RWPE1 (cell line): ENCODE measurements at regions not wholly inside any gene's neighbourhood (a gene's known extent, or its start where the extent isn't known, plus 50 kb on each side); places are given as distances from the start of the nearest gene placed in this dataset.
"Not testable (repeated sequence)": the region's sequence is repeated elsewhere in the genome, so short reads cannot be mapped to it uniquely, and the experiment has no call there.

ENCODE experiments used
- CTCF ChIA-PET: fragments of 350-600 bp; sonication (Branson Sonifier 250); formaldehyde crosslinking; extraction: SDS; loops from one replicate; lab custom pipeline; 2021; lab: Yijun Ruan, JAX
- POLR2A ChIA-PET: fragments of 400-600 bp; formaldehyde crosslinking; extraction: SDS; loops from one replicate; lab custom pipeline; 2020; ENCODE audit warnings: antibody characterized with exemption; ENCODE audit not compliant: low non-redundant PET; lab: Yijun Ruan, JAX
- DNase-seq: peaks from one replicate; pipeline ENCODE4 v3.0.0; 2012; ENCODE audit warnings: low spot score
- H3K27ac ChIP-seq: fragments of 450-650 bp; 2 replicates; pipeline ENCODE4 v1.5.1; 2017
- CTCF ChIP-seq: fragments of 450-650 bp; conservative IDR thresholded peaks from 2 replicates; pipeline ENCODE4 v1.5.1; 2017; ENCODE audit warnings: low read depth, mild to moderate bottlenecking

GRCh38 chr15:35182841-35183479 lies 97.9 kb upstream of the NANOGP8 start:
- POLR2A ChIA-PET, result no interaction called here
- no peak for TF ChIP-seq CTCF
- DNase-seq, result no peak
- H3K27ac ChIP-seq, result no peak overlapping the region
- CTCF ChIA-PET, result no interaction called here

GRCh38 chr15:35181538-35181937 lies 96.4 kb upstream of the NANOGP8 start:
- TF ChIP-seq CTCF, result no peak
- H3K27ac ChIP-seq, result no peak overlapping the region
- CTCF ChIA-PET, result no interaction called here
- POLR2A ChIA-PET, result no interaction called here
- no peak for DNase-seq

- DNase-seq, result no peak
- no peak for TF ChIP-seq CTCF
- no peak overlapping the region for H3K27ac ChIP-seq
- CTCF ChIA-PET, result interaction anchor here (0.8 kb wide), 1 partner anchor 23 kb away, joined by 3 read pairs; no protein-coding TSS in a partner anchor
- POLR2A ChIA-PET, result no interaction called here
Measured at GRCh38 chr15:35179739-35180138, 94.6 kb upstream of the NANOGP8 start.

GRCh38 chr15:35178186-35178585 lies 93.1 kb upstream of the NANOGP8 start:
- POLR2A ChIA-PET, CTCF ChIA-PET, DNase-seq, H3K27ac ChIP-seq: not testable (repeated sequence)

GRCh38 chr15:35174948-35175347 lies 89.9 kb upstream of the NANOGP8 start:
- TF ChIP-seq CTCF, result no peak
- no peak overlapping the region for H3K27ac ChIP-seq
- POLR2A ChIA-PET, result no interaction called here
- CTCF ChIA-PET, result interaction anchor here (1.1 kb wide), 1 partner anchor 10 kb away, joined by 3 read pairs; no protein-coding TSS in a partner anchor
- no peak for DNase-seq

GRCh38 chr15:35173444-35174118 lies 88.5 kb upstream of the NANOGP8 start:
- CTCF ChIA-PET, result no interaction called here
- DNase-seq, result no peak
- no peak overlapping the region for H3K27ac ChIP-seq
- POLR2A ChIA-PET, result no interaction called here
- TF ChIP-seq CTCF, result no peak

- no peak for DNase-seq
- CTCF ChIA-PET, result no interaction called here
- TF ChIP-seq CTCF, result no peak
- H3K27ac ChIP-seq, result no peak overlapping the region
- POLR2A ChIA-PET, result no interaction called here
Measured at GRCh38 chr15:35170207-35170606, 85.1 kb upstream of the NANOGP8 start.
